ENCODE measurements at regions not wholly inside any gene's neighbourhood (a gene's known extent, or its start where the extent isn't known, plus 50 kb on each side); places are given as distances from the start of the nearest gene placed in this dataset.
"Not testable (repeated sequence)": the region's sequence is repeated elsewhere in the genome, so short reads cannot be mapped to it uniquely, and the experiment has no call there.

- no peak for TF ChIP-seq CTCF (IDR thresholded peaks at IDR 0.05; ENCODE audit: borderline replicate concordance, control extremely low read depth, extremely low read depth, insufficient read depth, missing control alignments)
- no peak for DNase-seq (ENCODE audit: low spot score)
- in situ Hi-C loops (cut with MboI; ENCODE audit: low sequenced_read_pairs, unreplicated experiment): no loop called here
Observed at GRCh38 chr10:118960157-118961090, 69.1 kb upstream of the NANOS1 start.

GRCh38 chr10:118961436-118961835 is 68.1 kb upstream of the NANOS1 start:
- TF ChIP-seq CTCF (IDR thresholded peaks at IDR 0.05; ENCODE audit: borderline replicate concordance, control extremely low read depth, extremely low read depth, insufficient read depth, missing control alignments): no peak
- in situ Hi-C loops (cut with MboI; ENCODE audit: low sequenced_read_pairs, unreplicated experiment): no loop called here
- DNase-seq (ENCODE audit: low spot score): no peak

GRCh38 chr10:118962331-118962868 is 67.1 kb upstream of the NANOS1 start:
- in situ Hi-C loops (cut with MboI; ENCODE audit: low sequenced_read_pairs, unreplicated experiment); DNase-seq (ENCODE audit: low spot score): not testable (repeated sequence)

- in situ Hi-C loops (cut with MboI; ENCODE audit: low sequenced_read_pairs, unreplicated experiment): no loop called here
- no peak for TF ChIP-seq CTCF (IDR thresholded peaks at IDR 0.05; ENCODE audit: borderline replicate concordance, control extremely low read depth, extremely low read depth, insufficient read depth, missing control alignments)
- DNase-seq (ENCODE audit: low spot score): no peak
Observed at GRCh38 chr10:118963341-118963740, 66.2 kb upstream of the NANOS1 start.

GRCh38 chr10:118963933-118964332 is 65.6 kb upstream of the NANOS1 start:
- DNase-seq (ENCODE audit: low spot score): no peak
- TF ChIP-seq CTCF (IDR thresholded peaks at IDR 0.05; ENCODE audit: borderline replicate concordance, control extremely low read depth, extremely low read depth, insufficient read depth, missing control alignments): no peak
- in situ Hi-C loops (cut with MboI; ENCODE audit: low sequenced_read_pairs, unreplicated experiment): no loop called here

GRCh38 chr10:118964476-118964875 is 65.0 kb upstream of the NANOS1 start:
- in situ Hi-C loops (cut with MboI; ENCODE audit: low sequenced_read_pairs, unreplicated experiment); DNase-seq (ENCODE audit: low spot score): not testable (repeated sequence)

- TF ChIP-seq CTCF (IDR thresholded peaks at IDR 0.05; ENCODE audit: borderline replicate concordance, control extremely low read depth, extremely low read depth, insufficient read depth, missing control alignments): no peak
- no peak for DNase-seq (ENCODE audit: low spot score)
- in situ Hi-C loops (cut with MboI; ENCODE audit: low sequenced_read_pairs, unreplicated experiment): no loop called here
Observed at GRCh38 chr10:118965096-118965495, 64.4 kb upstream of the NANOS1 start.

Measured in GM13976 (cell line).